ENCODE measurements at regions not wholly inside any gene's neighbourhood (a gene's known extent, or its start where the extent isn't known, plus 50 kb on each side); places are given as distances from the start of the nearest gene placed in this dataset.

DNA sequence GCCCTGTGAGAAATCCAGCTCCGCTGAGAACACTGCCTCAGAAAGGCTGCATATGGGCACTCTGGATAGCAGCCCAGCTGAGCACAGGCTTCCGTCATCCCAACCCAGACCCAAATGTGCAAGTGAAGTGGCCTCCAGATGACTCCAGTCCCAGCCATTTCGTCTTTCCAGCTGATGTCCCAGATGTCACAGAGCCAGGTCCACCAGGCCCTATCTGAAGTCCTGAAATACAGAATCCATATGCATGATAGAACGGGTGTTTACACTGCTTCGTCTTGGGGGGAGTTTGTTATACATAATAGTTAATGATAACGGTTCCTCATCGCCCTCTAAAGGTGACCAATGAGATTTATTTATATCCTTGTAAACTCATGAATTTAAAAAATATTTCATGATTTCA, 72.6 kb upstream of the TRIM2 start:
- FAIRE-seq (no peak), DNase-seq (ENCODE audit: low spot score in 2 of 2) (no peak)

GRCh38 chr4:153137159-153137558, 67.1 kb upstream of the TRIM2 start:
- DNase-seq (ENCODE audit: low spot score in 2 of 2) (peak in 1 of 2 donors; percentile 24), FAIRE-seq (no peak)

GRCh38 chr4:153137677-153138630, 66.3 kb upstream of the TRIM2 start:
- FAIRE-seq, result no peak

GRCh38 chr4:153138736-153139135, 65.5 kb upstream of the TRIM2 start:
- DNase-seq (ENCODE audit: low spot score in 2 of 2), result peak; percentile 27 to 31

More at GRCh38 chr4:153137677-153138630, 66.3 kb upstream of the TRIM2 start:
- no peak for DNase-seq (ENCODE audit: low spot score in 2 of 2)

DNA sequence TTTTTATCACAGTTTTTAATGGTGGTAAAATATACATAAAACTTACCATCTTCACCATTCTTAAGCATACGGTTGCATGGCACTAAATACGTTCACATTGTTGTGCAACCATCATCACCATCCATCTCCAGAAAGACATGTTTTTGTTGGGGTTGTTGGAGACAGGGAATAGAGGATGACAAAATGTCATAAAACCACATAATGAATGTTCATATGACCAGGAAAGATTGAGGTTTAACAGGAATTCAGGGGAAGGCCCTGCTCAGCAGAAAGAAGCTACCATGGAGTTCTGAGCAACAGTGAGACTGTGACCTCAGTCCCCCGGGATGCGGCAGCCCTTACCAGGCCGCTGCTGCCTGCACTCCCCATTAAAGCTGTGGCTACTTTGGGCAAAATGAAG, 63.9 kb upstream of the TRIM2 start:
- FAIRE-seq (no peak), DNase-seq (ENCODE audit: low spot score in 2 of 2) (no peak)

More at GRCh38 chr4:153138736-153139135, 65.5 kb upstream of the TRIM2 start:
- peak; percentile 31 for FAIRE-seq

DNA sequence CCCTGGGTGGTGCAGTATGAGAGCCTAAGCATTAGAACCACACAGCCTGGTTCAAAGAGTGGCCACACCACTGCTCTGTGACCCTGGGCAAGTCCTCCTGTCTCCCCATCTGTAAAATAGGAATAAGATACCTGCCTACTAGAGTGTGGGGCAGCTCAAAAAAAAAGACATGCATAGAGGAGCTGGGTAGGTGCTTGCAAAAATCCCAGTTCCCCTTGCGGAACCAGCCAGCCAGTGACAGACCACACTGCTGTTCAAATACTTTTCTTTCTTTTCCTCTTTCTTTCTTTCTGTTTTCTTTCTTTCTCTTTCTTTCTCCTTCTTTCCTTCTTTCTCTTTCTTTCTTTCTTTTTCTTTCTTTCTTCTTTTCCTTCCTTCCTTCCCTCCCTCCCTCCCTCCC, 63.0 kb upstream of the TRIM2 start:
- DNase-seq (ENCODE audit: low spot score in 2 of 2) (no peak), FAIRE-seq (no peak)

DNA sequence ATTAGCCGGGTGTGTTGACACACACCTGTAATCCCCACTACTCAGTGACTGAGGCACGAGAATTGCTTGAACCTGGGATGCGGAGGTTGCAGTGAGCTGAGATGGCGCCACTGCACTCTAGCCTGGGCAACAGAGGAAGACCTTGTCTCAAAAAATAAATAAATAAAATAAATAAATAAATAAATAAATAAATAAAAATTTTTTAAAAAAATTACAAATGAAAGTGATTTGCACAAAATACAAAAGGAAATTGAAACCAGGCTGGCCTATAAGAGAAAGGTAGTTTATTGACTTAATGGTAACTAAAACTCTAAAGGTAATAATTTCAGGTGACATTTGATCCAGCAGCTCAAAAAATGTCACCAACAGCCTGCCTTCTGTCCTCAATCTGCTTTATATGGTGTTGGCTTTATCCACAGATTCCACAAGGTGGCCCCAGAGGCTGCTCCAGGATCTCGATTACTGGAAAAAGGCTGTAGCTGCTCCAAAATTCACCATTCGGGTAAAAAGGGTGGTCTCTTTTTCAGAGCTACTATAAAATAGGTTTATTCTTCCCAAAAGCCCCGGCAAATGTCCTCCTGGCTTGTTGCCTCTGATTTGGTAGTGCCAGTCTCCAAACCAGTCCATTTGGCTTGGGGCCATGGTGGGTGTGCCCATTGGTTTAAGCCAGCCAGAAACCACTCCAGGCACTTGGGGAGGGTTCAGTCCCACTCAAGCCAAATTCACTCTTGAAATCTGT, 61.4 kb upstream of the TRIM2 start:
- FAIRE-seq, result peak; percentile 77

DNA sequence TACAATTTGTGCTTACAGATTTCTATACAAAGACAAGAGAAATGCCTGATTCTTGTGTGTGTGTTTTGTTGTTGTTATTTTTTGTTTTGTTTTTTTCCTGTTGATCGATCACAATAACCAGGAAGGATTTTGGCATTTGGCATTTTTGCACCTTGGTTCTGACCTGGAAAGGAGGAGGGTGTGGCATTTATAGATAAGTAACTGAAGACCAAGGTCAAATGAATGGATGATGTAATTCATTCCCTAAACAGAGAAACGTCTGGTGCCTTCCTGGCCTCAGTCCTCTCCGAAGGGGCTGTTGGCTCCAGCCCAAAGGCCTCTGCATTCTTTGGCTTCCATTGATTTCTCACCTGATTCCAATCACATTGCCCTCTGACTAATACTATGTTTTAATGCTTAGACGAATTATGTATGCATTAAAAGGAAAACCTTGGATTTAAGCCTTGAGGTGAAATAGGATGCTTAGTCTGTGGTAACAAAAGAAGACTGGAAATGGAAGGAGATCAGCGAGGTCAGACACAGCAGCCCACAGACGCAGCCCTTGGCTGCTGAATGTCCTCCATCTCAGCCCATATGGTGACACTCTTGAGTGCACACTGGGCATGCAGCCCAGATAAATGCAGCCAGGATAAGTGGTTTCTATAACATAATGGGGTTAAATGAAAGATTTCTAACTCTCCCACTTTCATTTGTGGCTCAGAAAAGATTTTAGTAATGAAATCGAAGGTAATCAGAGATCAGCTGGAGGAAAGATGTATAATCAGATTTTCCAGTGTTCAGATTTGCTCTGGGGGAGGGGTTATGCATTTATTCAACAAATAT, 60.5 kb upstream of the TRIM2 start:
- DNase-seq (ENCODE audit: low spot score in 2 of 2), result no peak

More for the DNA sequence above, 61.4 kb upstream of the TRIM2 start:
- peak; percentile 58 to 68 for DNase-seq (ENCODE audit: low spot score in 2 of 2)

GRCh38 chr4:153146031-153146430, 58.2 kb upstream of the TRIM2 start:
- DNase-seq (ENCODE audit: low spot score in 2 of 2) (no peak), FAIRE-seq (no peak)

More for the DNA sequence above, 60.5 kb upstream of the TRIM2 start:
- FAIRE-seq, result no peak

DNA sequence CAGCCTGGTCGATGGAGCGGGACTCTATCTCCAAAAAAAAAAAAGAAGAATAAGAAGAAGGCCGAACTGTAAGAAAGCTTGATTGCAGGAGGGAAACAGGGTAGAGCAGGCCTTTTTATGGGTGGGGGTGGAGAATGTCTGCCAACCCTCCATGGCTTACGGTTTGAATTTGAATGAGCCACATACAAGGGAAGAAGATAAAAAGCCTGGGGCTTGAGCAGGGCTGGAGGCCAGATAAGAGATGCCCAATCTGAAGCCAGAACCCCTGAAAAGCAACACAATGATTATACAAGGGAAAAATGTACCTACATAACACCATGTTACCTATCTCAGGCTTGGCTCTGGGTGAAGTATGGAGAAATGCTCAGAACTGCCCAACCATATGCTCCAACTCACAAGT, 57.3 kb upstream of the TRIM2 start:
- DNase-seq (ENCODE audit: low spot score in 2 of 2) (no peak), FAIRE-seq (no peak)

DNA sequence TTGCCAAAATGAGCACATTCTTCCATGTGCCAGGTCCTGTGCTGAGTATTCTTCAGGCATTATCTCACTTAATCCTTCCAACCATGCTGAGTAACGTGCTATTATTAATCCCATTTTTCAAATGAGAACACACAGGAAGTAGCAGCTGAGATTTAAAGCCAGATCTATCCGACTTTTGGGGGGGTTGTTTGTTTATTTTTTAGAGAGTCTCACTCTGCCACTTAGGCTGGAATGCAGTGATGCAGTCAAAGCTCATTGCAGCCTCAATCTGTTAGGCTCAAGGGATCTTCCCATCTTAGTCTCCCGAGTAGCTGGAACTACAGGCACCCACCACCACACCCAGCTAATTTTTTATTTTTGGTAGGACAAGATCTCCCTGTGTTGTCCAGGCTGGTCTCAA, 55.5 kb upstream of the TRIM2 start:
- DNase-seq (ENCODE audit: low spot score in 2 of 2) (no peak), FAIRE-seq (no peak)

DNA sequence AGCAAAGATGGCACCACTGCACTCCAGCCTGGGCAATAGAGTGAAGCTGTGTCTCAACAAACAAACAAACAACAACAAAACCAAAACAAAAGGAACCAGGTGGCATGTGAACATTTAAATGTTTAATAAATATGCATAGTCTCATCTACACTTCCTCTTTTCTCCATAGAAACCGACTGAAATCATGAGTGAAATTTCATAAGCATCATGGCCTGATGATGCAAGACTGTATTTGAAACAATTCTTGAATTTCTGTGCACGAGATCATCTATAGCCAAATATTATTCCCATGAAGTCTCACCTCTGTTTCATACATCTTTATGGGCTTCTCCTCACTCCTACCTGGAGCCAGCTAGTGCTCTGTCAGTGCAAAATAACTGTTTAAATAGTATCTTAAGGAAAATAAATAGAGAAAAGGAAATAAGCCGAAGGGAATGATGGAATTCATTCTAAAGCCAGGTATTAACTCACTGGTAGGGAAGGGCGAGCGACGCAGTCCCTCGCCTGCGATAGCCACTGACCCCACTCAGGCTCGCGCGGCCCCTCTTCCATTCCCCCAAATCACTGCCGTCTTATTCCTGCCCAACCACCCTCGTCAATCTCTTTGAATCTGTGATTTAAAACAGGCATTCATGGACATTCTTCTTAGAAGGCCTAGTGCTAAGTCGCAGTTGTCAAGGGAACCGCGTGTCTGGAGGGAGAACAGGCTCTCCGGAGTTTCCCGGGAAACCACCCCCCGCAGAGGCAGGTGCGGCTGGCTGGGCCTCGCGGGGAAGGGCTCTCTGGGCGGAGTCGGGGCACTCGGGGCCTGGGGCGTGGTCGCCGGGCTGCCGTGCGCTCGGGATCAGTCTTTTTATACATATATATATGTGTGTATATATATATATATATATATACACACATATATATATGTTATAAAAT, 52.4 kb upstream of the TRIM2 start:
- FAIRE-seq (no peak), DNase-seq (ENCODE audit: low spot score in 2 of 2) (peak; percentile 48 to 58)

DNA sequence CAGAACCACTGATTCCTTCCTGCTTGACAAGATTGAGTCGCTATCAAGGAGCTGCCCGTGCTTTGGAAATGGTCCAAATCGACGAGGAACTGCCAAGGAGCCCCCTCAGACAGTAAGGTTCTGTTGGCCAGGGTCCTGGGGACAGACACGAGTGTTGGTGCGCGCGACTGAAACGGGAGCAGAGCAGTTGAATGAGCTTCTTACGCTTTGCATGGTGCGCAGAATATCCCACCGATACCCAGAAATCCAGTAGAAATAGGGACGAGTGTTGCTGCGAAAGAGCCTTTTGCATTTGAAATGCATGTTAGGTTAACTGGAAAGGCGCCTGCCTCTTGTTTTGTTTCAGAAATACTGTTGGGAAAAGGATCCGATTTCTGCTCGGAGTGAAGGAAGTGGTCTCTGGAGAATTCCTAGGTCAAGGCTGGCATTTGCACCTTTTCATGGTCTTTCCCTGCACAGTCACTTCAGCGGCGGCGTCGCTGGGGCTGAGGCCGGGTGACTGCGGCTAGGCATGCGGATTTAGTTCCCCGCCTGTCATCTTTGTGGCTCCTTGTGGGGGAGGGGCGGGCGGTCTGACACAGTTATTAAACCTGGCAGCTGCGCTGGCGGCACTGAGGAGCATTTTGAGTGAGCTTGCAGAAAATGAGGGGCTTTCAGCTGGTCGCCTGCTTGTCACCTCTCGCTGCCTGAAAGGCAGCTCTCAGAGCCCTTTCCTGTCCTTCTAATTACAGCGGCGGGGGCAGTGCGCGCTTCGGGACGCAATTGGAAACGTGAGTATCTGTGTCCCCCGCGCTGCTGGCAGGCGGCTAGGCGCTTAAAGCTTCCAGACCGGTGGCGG, 51.5 kb upstream of the TRIM2 start:
- peak; percentile 22 to 53 for DNase-seq (ENCODE audit: low spot score in 2 of 2)
- no peak for FAIRE-seq

DNA sequence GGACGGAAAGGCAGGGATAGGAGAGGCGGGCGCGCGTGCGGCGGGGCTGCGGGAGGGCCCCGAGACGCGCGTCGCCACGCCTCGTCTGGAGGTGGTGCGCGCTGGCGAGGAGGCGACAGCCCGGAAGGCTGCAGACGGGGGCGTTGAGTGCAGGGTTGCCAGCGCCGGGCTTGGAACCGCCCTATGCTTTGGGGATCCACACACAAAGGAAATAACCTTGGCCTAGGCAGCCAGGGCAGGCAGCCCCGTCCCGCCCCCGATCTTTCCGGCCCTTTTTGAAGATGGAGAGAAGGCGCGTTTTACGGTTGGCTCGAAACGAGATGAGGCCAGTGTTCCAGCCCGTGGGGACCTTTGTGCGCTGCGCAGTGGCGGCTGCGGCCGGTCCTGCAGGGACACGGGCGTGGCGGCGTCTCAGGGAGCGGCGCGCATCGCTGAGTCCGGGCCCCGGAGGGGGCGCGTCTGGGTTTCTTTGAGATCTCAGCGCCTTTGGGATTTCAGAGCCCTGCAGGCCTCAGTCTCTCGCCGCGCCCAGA, 50.8 kb upstream of the TRIM2 start:
- FAIRE-seq, result no peak
- peak; percentile 45 to 65 for DNase-seq (ENCODE audit: low spot score in 2 of 2)

- DNase-seq (ENCODE audit: low spot score in 2 of 2) (no peak), FAIRE-seq (no peak)
Measured at GRCh38 chr4:153154007-153154975, 50.0 kb upstream of the TRIM2 start.

All from frontal cortex (tissue), 3 donors.